ENCODE measurements at regions not wholly inside any gene's neighbourhood (a gene's known extent, or its start where the extent isn't known, plus 50 kb on each side); places are given as distances from the start of the nearest gene placed in this dataset.

DNA sequence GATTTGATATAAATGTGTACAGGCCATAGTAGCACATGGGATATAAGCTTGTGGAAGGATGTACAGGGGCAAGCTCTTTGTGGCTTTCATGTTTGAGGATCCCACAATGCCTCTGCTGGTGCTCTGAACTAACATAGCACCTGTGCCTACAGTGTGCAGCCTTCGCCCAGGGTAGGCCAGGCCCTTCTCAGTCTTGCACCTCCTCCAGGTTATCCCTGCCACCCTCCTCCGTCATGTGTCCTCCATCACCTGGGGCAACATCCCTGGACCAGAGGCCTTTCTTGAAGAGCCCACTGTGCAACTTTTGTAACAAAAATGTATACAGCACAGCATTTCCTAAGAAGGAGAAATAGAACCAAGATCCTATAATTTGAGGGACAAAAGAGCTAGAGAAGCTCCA is 306.8 kb downstream of the IRS2 start:
- DNase-seq (ENCODE audit: low spot score, unreplicated experiment), result no peak
- H3K4me1 Mint-ChIP-seq (ENCODE audit: low read depth), result peaks cover 5% of the 10 kb centered on the region
- H3K27me3 Mint-ChIP-seq, result peaks cover 11% of the 10 kb centered on the region
- no peak overlapping the region for H3K27ac Mint-ChIP-seq
- H3K9me3 Mint-ChIP-seq (ENCODE audit: low read depth), result no peaks in the 10 kb centered on the region
- TF ChIP-seq, protein P1, sequence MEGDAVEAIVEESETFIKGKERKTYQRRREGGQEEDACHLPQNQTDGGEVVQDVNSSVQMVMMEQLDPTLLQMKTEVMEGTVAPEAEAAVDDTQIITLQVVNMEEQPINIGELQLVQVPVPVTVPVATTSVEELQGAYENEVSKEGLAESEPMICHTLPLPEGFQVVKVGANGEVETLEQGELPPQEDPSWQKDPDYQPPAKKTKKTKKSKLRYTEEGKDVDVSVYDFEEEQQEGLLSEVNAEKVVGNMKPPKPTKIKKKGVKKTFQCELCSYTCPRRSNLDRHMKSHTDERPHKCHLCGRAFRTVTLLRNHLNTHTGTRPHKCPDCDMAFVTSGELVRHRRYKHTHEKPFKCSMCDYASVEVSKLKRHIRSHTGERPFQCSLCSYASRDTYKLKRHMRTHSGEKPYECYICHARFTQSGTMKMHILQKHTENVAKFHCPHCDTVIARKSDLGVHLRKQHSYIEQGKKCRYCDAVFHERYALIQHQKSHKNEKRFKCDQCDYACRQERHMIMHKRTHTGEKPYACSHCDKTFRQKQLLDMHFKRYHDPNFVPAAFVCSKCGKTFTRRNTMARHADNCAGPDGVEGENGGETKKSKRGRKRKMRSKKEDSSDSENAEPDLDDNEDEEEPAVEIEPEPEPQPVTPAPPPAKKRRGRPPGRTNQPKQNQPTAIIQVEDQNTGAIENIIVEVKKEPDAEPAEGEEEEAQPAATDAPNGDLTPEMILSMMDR (IDR thresholded peaks at IDR 0.05; ENCODE audit: unreplicated experiment), result no peak
- no peak overlapping the region for H3K4me3 Mint-ChIP-seq (ENCODE audit: low read depth)
- no peaks in the 10 kb centered on the region for H3K36me3 Mint-ChIP-seq (ENCODE audit: insufficient read depth)

DNA sequence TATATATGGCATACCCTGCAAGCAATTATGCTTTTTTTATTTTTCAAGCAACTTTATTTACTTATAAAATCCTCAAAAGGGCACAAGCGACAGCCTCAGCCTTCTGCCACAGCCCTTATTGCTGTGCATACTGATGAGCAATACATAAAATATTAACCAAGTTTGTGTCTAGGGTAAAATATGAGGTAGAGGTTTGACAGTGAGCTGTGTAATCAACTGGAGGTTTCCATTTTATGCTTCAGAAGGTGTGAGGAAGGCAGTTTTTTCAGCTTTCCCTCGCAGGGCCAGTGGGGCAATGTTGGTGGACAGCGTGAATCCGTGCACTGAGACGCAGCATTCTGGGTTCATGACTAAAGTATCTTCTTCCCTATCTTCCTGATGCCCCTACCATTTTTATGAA is 310.4 kb downstream of the IRS2 start:
- Mint-ChIP-seq H3K36me3 (ENCODE audit: insufficient read depth) (no peaks in the 10 kb centered on the region), H3K9me3 (ENCODE audit: low read depth) (no peaks in the 10 kb centered on the region), H3K4me1 (ENCODE audit: low read depth) (peaks cover 5% of the 10 kb centered on the region), H3K4me3 (ENCODE audit: low read depth) (no peak overlapping the region), H3K27ac (no peak overlapping the region), H3K27me3 (peaks cover 11% of the 10 kb centered on the region)
- TF ChIP-seq, protein P1 (IDR thresholded peaks at IDR 0.05; ENCODE audit: unreplicated experiment), result no peak
- DNase-seq (ENCODE audit: low spot score, unreplicated experiment), result no peak

DNA sequence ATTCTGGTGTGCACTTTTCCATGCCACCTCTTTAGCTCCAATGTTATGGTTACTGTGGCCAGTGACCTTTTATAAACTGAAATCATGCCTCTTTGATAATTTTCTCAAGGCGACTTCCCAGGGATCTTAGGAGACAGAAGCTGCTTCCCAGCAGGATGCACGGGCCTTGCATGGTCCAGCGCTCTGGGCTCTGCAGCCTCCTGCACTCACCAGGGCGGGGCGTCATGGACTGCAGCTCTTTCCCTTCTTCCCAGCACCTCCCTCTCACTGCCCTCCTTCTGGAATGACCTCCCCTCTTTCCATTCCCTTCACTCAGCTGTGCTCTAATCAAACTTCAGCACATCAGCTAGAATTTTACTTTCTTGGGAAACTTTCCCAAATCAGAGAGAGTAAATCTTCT is 318.3 kb downstream of the IRS2 start:
- Mint-ChIP-seq H3K4me1 (ENCODE audit: low read depth) (no peaks in the 10 kb centered on the region), H3K4me3 (ENCODE audit: low read depth) (no peak overlapping the region), H3K27ac (no peak overlapping the region), H3K36me3 (ENCODE audit: insufficient read depth) (no peaks in the 10 kb centered on the region), H3K9me3 (ENCODE audit: low read depth) (no peaks in the 10 kb centered on the region), H3K27me3 (no peaks in the 10 kb centered on the region)
- DNase-seq (ENCODE audit: low spot score, unreplicated experiment), result no peak
- TF ChIP-seq, protein P1 (IDR thresholded peaks at IDR 0.05; ENCODE audit: unreplicated experiment), result no peak

DNA sequence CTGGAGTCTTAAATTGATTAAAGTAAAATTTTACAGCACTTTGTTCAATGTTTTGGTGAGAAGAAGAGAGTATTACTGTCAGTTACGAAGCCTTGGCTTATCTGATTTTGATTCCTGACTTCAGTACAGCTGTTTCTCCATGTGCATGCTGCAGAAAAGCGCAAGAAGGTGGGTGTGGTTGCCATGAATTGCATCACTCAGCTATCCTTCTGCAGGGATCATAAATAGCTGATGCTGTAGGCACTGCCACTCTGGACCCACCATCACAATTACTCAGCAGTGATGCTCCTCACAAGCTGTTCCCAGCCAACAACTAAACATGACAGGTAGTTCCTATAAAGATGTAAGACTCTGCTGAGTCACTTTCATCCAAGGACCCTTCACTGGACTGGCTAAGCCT is 321.2 kb downstream of the IRS2 start:
- H3K4me1 Mint-ChIP-seq (ENCODE audit: low read depth), result no peaks in the 10 kb centered on the region
- no peak overlapping the region for H3K4me3 Mint-ChIP-seq (ENCODE audit: low read depth)
- H3K36me3 Mint-ChIP-seq (ENCODE audit: insufficient read depth), result no peaks in the 10 kb centered on the region
- H3K27ac Mint-ChIP-seq, result no peak overlapping the region
- peaks cover 17% of the 10 kb centered on the region for H3K9me3 Mint-ChIP-seq (ENCODE audit: low read depth)
- DNase-seq (ENCODE audit: low spot score, unreplicated experiment), result no peak
- TF ChIP-seq, protein P1 (IDR thresholded peaks at IDR 0.05; ENCODE audit: unreplicated experiment), result no peak
- no peaks in the 10 kb centered on the region for H3K27me3 Mint-ChIP-seq

DNA sequence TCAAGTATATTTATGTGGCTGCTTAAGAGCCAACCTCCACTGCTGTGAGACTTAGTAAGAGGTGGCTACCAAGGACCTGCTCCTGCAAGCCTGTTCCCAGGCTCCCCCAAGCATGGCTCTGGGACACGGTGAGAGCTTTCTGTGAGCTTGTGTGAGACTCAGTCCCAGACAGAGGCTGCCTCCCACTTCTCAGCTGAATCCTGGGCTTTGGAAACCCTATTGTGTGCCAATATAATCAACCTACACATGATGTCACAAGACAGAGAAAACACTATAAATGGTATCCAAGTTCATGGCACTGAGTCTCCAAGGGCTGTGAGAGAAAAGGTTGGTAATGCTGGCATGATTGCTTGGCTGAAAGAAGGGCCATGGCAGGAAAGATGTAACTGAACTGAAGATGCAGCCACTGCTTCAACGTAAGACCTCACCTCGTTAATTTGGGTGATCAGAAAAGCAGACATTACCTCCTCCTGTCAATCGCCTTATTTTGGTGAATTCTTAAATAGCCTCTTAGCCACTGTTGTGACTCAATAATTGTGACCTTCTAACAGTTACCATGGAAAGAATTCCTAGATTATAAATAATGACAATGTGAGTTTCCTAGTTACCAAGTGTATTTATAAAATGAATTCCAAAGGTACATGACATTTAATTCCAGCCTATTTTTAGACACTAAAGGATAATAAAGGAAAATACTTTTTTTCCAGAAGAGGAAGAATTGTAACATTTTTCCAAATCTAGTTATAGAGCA is 332.0 kb downstream of the IRS2 start:
- DNase-seq (ENCODE audit: low spot score, unreplicated experiment), result no peak
- Mint-ChIP-seq H3K27ac (no peak overlapping the region), H3K36me3 (ENCODE audit: insufficient read depth) (no peaks in the 10 kb centered on the region), H3K27me3 (no peaks in the 10 kb centered on the region), H3K9me3 (ENCODE audit: low read depth) (peaks cover 7% of the 10 kb centered on the region), H3K4me3 (ENCODE audit: low read depth) (no peak overlapping the region), H3K4me1 (ENCODE audit: low read depth) (no peaks in the 10 kb centered on the region)
- TF ChIP-seq, protein P1 (IDR thresholded peaks at IDR 0.05; ENCODE audit: unreplicated experiment), result no peak

Measured in progenitor cell of endocrine pancreas (in vitro differentiated cells).